Effector memory CD4-positive, alpha-beta T cell (primary cell): ENCODE measurements at regions not wholly inside any gene's neighbourhood (a gene's known extent, or its start where the extent isn't known, plus 50 kb on each side); places are given as distances from the start of the nearest gene placed in this dataset.

Experiments used
- DNase-seq, 3 donors: peaks; one replicate each; pipeline ENCODE4 v3.0.0-alpha.2; 2020
- H3K27ac ChIP-seq: 2 replicates; pipeline ENCODE4 v1.7.0; 2013; ENCODE audit warnings: mild to moderate bottlenecking, low read length, moderate library complexity; ENCODE audit not compliant: insufficient read depth, poor library complexity, severe bottlenecking
- H3K27me3 ChIP-seq: replicated peaks from 2 replicates; pipeline ENCODE4 v1.7.0; 2013; ENCODE audit warnings: mild to moderate bottlenecking, low read length; ENCODE audit not compliant: insufficient read depth, control insufficient read depth, poor library complexity, severe bottlenecking
- H3K36me3 ChIP-seq: 2 replicates; pipeline ENCODE4 v1.7.0; 2013; ENCODE audit warnings: mild to moderate bottlenecking, low read length, moderate library complexity; ENCODE audit not compliant: control insufficient read depth, insufficient read depth
- H3K4me1 ChIP-seq: 2 replicates; pipeline ENCODE4 v1.7.0; 2013; ENCODE audit warnings: low read length, mild to moderate bottlenecking; ENCODE audit not compliant: control insufficient read depth, insufficient read depth, poor library complexity, severe bottlenecking
- H3K4me3 ChIP-seq: 2 replicates; pipeline ENCODE4 v1.7.0; 2013; ENCODE audit warnings: low read length, low read depth, mild to moderate bottlenecking; ENCODE audit not compliant: insufficient read depth, poor library complexity, severe bottlenecking
- H3K9me3 ChIP-seq: 2 replicates; pipeline ENCODE4 v1.7.0; 2013; ENCODE audit warnings: mild to moderate bottlenecking, low read length, moderate library complexity; ENCODE audit not compliant: control insufficient read depth

DNA sequence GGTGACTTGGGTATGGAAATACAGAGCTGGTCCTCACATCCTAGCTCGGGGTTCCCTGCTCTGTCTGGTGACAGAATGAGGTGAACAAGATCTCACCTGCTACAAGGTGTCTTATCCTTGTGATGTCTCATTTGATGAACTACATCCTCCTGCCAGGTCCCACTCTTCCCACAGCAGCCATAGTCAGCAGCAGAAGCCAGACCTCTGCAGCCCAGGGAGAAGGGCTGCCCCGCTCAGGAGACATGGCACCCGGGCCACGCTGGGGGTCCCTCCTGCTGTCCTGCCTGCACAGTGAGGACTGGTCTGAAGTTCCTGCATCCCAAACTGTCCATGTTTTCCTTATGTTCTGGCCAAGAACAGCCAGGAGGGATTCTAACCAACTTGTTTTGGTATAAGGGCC is 414.1 kb downstream of the CTTN start:
- H3K4me3 ChIP-seq: no peak overlapping the region
- no peak for DNase-seq
- H3K27ac ChIP-seq: no peak overlapping the region
- H3K27me3 ChIP-seq: no peaks in the 10 kb centered on the region
- H3K9me3 ChIP-seq: no peaks in the 10 kb centered on the region
- H3K36me3 ChIP-seq: no peaks in the 10 kb centered on the region
- no peaks in the 10 kb centered on the region for H3K4me1 ChIP-seq

DNA sequence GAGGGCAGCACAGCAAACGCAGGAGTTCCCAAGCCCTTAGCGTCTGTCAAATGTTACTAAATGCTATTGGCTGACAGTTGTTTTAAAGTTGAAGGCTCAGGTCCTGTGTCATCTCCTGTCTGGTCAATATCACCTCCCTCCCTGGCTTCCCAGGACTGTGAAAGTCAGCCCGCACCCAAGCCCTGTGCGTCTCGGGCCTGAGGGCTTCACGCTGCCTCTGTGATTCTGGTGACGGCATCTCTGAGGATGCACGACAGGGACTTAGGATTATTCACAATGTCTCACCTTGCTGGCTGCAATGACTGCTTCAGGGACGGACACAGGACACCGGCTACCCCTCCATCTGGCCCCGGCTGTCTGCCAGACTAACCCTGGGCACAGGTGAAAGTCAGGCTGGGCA is 415.3 kb downstream of the CTTN start:
- H3K27ac ChIP-seq: no peak overlapping the region
- DNase-seq: no peak
- no peak overlapping the region for H3K4me3 ChIP-seq
- H3K9me3 ChIP-seq: no peaks in the 10 kb centered on the region
- no peaks in the 10 kb centered on the region for H3K36me3 ChIP-seq
- no peaks in the 10 kb centered on the region for H3K27me3 ChIP-seq
- no peaks in the 10 kb centered on the region for H3K4me1 ChIP-seq

DNA sequence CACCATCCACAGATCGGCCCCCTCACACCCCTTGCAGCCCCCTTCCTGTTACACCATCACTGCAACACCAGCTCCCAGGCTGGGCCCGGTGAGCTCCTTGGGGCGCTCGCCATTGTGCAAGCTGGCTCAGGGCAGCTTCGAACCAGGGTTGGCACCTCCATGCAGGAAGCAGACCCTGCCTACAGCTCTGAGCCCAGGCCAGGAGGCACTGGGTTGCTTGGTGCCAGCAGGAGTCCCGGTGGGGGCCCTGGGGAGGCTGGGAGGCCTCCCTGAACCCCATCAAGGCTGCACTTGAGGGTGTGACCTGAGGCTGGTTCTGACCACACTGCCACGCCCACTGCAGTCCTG is 417.1 kb downstream of the CTTN start:
- H3K27ac ChIP-seq: no peak overlapping the region
- H3K27me3 ChIP-seq: no peaks in the 10 kb centered on the region
- H3K36me3 ChIP-seq: no peaks in the 10 kb centered on the region

DNA sequence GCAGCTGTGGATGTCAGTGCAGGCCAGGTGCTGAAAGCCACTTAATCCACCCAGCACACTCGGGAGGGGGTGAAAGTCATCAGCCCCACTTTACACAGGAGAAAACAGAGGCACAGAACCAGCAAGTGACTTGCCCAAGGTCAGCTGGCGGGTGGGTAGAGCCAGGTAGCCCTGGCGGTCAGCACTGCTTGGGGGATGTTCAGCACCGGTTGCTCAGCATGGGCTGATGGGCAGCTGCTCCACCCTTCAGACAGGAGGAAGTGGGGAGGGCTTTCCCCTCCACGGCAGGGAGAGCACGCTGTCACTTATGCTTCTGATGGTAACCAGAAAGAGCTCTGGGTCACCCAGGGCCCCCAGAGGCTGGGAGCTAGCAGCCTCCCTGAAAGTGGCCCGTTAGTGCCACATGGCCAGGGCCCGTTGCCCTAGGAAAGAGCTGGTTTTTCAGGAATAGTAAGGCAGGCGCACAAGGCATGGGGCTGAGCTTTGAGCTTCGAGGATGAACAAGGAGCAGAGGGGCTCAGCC is 417.9 kb downstream of the CTTN start:
- H3K4me1 ChIP-seq: no peaks in the 10 kb centered on the region
- H3K27me3 ChIP-seq: no peaks in the 10 kb centered on the region
- no peak for DNase-seq
- H3K36me3 ChIP-seq: no peaks in the 10 kb centered on the region
- H3K9me3 ChIP-seq: no peaks in the 10 kb centered on the region
- H3K27ac ChIP-seq: no peak overlapping the region
- H3K4me3 ChIP-seq: no peak overlapping the region

More for the DNA sequence above, 417.1 kb downstream of the CTTN start:
- H3K4me3 ChIP-seq: no peak overlapping the region
- H3K9me3 ChIP-seq: no peaks in the 10 kb centered on the region
- H3K4me1 ChIP-seq: no peaks in the 10 kb centered on the region
- DNase-seq: no peak

DNA sequence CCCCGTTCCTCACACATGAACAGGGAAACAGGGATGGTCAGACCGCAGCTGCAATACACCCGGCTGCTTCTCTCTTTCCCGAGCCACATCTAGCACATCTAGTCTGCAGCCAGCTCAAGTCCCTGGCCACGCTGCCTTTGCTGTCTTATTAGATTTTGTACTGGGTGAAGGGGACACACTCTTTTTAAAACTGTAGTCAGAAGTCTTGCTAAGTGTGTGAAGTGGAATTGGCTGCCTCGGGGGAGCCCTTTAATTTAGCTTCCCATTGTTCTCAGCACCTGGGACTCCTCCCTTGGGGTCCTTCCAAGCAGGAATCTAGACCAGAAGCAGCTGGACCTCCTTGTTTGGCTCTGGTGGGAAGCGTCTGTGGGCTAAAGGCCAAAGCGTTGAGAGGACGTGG is 420.0 kb downstream of the CTTN start:
- Histone ChIP-seq H3K36me3 (no peaks in the 10 kb centered on the region), H3K27me3 (peaks cover 3% of the 10 kb centered on the region), H3K27ac (no peak overlapping the region), H3K4me1 (no peaks in the 10 kb centered on the region), H3K9me3 (no peaks in the 10 kb centered on the region), H3K4me3 (no peak overlapping the region)
- DNase-seq: no peak

DNA sequence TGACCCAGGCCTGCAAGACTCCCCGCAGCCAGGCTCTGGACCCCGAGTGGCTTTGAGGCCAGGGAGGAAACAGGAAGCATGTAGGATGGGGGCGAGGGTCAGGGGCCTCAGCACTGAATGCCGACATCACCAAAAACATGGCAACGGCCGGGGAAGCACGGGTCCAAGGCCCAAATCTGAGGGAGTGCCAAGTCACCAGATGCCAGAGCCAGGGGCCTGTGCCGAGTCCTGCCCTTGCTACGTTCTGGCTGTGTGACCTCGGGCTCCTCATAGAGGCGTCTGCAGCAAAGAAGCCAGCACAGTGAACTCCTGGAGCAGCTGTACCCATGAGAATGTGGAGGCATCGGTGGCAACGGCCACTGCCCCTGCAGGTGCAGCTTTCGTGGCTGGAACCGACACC is 420.7 kb downstream of the CTTN start:
- DNase-seq: no peak
- Histone ChIP-seq H3K36me3 (no peaks in the 10 kb centered on the region), H3K4me3 (no peak overlapping the region), H3K27ac (no peak overlapping the region), H3K27me3 (peaks cover 3% of the 10 kb centered on the region), H3K4me1 (no peaks in the 10 kb centered on the region), H3K9me3 (no peaks in the 10 kb centered on the region)

DNA sequence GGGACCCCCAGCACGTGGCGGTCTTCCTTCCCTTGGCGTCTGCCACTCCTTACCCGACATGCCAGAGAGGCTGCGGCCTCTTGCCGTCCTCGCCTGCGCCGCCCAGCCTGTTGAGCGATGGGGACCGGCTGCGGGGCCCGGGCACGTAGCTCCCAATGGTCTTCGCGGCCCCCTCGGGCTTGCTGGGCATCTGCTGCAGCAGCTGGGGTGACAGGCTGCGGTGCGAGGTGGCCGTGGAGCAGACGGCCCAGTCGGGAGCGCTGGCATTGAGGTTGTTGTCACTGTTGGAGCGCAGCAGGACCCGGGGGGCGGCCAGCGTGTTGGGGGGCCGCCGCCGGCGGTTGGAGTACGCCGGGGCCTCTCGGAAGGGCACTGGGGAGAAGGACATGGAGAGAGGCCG is 422.0 kb downstream of the CTTN start:
- DNase-seq: no peak
- no peak overlapping the region for H3K4me3 ChIP-seq
- H3K9me3 ChIP-seq: no peaks in the 10 kb centered on the region
- peaks cover 6% of the 10 kb centered on the region for H3K27me3 ChIP-seq
- H3K4me1 ChIP-seq: no peaks in the 10 kb centered on the region
- H3K36me3 ChIP-seq: no peaks in the 10 kb centered on the region
- no peak overlapping the region for H3K27ac ChIP-seq

DNA sequence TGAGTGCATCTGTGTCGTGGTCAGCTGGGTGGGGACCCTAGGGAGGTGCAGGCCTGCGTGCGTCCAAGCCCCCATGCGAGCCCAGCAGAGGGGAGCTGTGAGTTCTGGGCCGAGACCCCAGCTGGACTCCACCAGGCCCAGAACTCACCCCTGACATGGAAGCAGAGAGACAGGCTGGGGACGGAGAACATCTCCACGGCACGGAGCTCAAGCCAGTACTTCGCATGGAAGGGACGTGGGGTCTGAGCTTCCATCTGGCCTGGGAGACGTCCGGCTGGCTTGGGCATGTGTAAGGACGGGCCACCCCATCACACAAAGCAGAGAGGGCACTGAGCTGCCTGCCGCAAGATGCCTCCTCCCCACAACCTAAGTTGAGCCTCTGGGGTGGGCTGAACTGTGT is 422.4 kb downstream of the CTTN start:
- Histone ChIP-seq H3K9me3 (no peaks in the 10 kb centered on the region), H3K27me3 (peaks cover 6% of the 10 kb centered on the region), H3K4me1 (no peaks in the 10 kb centered on the region), H3K36me3 (no peaks in the 10 kb centered on the region), H3K4me3 (no peak overlapping the region), H3K27ac (no peak overlapping the region)
- DNase-seq: no peak

DNA sequence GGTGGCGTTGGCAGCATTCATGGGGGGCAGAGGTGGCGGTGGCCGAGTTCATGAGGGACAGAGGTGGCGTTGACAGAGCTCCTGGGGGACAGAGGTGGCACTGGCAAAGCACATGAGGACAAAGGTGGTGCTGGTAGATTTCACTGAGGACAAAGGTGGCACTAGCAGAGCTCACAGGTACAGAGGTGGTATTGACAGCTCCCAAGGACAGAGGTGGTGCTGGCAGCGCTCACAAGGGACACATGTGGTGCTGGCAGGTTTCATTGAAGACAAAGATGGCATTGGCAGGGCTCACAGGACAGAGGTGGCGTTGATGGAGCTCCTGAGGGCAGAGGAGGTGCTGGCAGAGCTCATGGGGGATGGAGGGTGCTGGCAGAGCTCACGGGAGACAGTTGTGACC is 425.4 kb downstream of the CTTN start:
- H3K9me3 ChIP-seq: no peaks in the 10 kb centered on the region
- H3K4me3 ChIP-seq: no peak overlapping the region
- H3K36me3 ChIP-seq: no peaks in the 10 kb centered on the region
- H3K27me3 ChIP-seq: peaks cover 6% of the 10 kb centered on the region
- no peaks in the 10 kb centered on the region for H3K4me1 ChIP-seq
- no peak for DNase-seq
- no peak overlapping the region for H3K27ac ChIP-seq

DNA sequence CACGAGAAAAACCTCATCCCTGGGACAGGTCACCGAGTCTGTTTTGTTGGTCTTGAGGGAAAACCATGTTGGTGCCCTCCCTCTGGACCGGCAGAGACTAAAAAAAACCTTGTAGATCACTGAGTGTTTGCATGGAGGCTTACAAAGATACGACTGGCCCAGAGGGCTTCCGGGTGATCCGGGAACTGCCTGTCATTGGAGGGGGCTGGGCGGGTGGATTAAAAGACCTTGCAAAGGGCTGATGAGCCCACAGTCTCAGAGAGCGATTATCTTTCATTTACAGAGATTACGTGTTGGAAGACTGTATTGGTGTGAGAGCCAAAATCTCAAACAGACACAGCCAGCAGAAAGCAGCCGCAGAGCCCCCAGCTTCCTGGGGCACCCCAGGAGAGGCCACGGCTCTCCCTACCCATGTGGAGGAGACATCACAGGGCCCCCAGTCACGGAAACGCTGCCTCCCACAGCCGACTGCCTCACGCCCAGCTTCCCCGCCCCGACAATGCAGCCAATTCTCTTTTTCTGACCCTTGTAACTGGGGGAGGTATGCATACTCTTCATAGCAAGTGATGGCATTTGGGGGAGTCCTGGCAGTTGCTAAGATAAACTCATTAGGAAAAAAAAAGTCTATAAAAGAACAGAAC is 426.4 kb downstream of the CTTN start:
- H3K36me3 ChIP-seq: no peaks in the 10 kb centered on the region
- no peak overlapping the region for H3K27ac ChIP-seq
- peaks cover 6% of the 10 kb centered on the region for H3K27me3 ChIP-seq
- no peaks in the 10 kb centered on the region for H3K4me1 ChIP-seq
- H3K4me3 ChIP-seq: no peak overlapping the region
- H3K9me3 ChIP-seq: no peaks in the 10 kb centered on the region
- no peak for DNase-seq
